SU-DHL-6 (cell line): ENCODE measurements at regions not wholly inside any gene's neighbourhood (a gene's known extent, or its start where the extent isn't known, plus 50 kb on each side); places are given as distances from the start of the nearest gene placed in this dataset.

ENCODE experiments used
- EZH2phosphoT487 ChIP-seq: fragments of 200-600 bp; sonication (generic), shearing (Covaris generic); conservative IDR thresholded peaks from 2 replicates; pipeline ENCODE4 v1.6.1; 2018; ENCODE audit warnings: mild to moderate bottlenecking, antibody characterized with exemption, low read length, moderate library complexity, mixed read lengths
- TF ChIP-seq, protein P1 (sequence below): fragments of 200-600 bp; sonication (generic); IDR thresholded peaks from one replicate; pipeline ENCODE4 v1.5.1; 2017; ENCODE audit warnings: antibody characterized with exemption, mild to moderate bottlenecking, low read length, moderate library complexity; ENCODE audit not compliant: insufficient read depth, poor library complexity, severe bottlenecking

DNA sequence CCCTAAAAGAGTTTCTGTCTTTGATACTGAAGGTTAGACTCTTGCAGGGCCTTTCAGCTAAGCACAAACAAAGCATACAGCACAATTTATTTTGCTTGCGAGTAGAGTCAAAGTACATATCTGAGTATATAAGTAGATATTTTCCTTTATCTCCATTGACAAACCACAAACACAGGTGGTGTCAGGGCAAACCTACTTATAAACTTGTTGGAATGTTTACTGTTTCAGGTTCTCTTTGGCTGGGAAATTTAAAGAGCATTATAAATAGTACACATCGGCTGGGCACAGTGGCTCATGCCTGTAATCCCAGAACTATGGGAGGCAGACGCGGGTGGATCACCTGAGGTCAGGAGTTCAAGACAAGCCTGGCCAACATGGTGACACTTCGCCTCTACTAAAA lies 442.6 kb upstream of the PSMD7 start:
- TF ChIP-seq, protein P1, sequence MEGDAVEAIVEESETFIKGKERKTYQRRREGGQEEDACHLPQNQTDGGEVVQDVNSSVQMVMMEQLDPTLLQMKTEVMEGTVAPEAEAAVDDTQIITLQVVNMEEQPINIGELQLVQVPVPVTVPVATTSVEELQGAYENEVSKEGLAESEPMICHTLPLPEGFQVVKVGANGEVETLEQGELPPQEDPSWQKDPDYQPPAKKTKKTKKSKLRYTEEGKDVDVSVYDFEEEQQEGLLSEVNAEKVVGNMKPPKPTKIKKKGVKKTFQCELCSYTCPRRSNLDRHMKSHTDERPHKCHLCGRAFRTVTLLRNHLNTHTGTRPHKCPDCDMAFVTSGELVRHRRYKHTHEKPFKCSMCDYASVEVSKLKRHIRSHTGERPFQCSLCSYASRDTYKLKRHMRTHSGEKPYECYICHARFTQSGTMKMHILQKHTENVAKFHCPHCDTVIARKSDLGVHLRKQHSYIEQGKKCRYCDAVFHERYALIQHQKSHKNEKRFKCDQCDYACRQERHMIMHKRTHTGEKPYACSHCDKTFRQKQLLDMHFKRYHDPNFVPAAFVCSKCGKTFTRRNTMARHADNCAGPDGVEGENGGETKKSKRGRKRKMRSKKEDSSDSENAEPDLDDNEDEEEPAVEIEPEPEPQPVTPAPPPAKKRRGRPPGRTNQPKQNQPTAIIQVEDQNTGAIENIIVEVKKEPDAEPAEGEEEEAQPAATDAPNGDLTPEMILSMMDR, result no peak
- no peak for TF ChIP-seq EZH2phosphoT487
